HEK293T (cell line): ENCODE measurements at regions not wholly inside any gene's neighbourhood (a gene's known extent, or its start where the extent isn't known, plus 50 kb on each side); places are given as distances from the start of the nearest gene placed in this dataset.

Experiments used
- ARNT ChIP-seq: fragments of 450-650 bp; IDR thresholded peaks from 2 replicates; pipeline ENCODE4 v1.6.1; 2017; ENCODE audit warnings: mild to moderate bottlenecking
- BHLHE40 ChIP-seq: fragments of 450-650 bp; IDR thresholded peaks from 2 replicates; pipeline ENCODE4 v1.6.1; 2016; ENCODE audit warnings: mild to moderate bottlenecking, moderate library complexity, borderline replicate concordance
- CTBP1 ChIP-seq: fragments of 450-650 bp; IDR thresholded peaks from 2 replicates; pipeline ENCODE4 v1.6.1; 2016; ENCODE audit warnings: borderline replicate concordance
- ELF4 ChIP-seq: fragments of 450-650 bp; IDR thresholded peaks from 2 replicates; pipeline ENCODE4 v1.6.1; 2017; ENCODE audit warnings: antibody characterized with exemption
- FOXA1 ChIP-seq: fragments of 450-650 bp; IDR thresholded peaks from 2 replicates; pipeline ENCODE4 v1.6.1; 2016; ENCODE audit warnings: mild to moderate bottlenecking
- FOXK2 ChIP-seq: fragments of 450-650 bp; IDR thresholded peaks from 2 replicates; pipeline ENCODE4 v1.6.1; 2016; ENCODE audit warnings: mild to moderate bottlenecking
- FOXM1 ChIP-seq: fragments of 450-650 bp; IDR thresholded peaks from 2 replicates; pipeline ENCODE4 v1.6.1; 2017; ENCODE audit warnings: mild to moderate bottlenecking, borderline replicate concordance
- HDGF ChIP-seq: fragments of 450-650 bp; IDR thresholded peaks from 2 replicates; pipeline ENCODE4 v1.6.1; 2017; ENCODE audit warnings: antibody characterized with exemption, borderline replicate concordance
- NFRKB ChIP-seq: fragments of 450-650 bp; IDR thresholded peaks from 2 replicates; pipeline ENCODE4 v1.6.1; 2016; ENCODE audit warnings: mild to moderate bottlenecking, moderate library complexity
- SP1 ChIP-seq: fragments of 450-650 bp; IDR thresholded peaks from 2 replicates; pipeline ENCODE4 v1.6.1; 2017
- SUZ12 ChIP-seq: fragments of 450-650 bp; IDR thresholded peaks from 2 replicates; pipeline ENCODE4 v1.6.1; 2016; ENCODE audit warnings: mild to moderate bottlenecking
- TARDBP ChIP-seq: fragments of 450-650 bp; IDR thresholded peaks from 2 replicates; pipeline ENCODE4 v1.6.1; 2016
- ZNF384 ChIP-seq: fragments of 450-650 bp; IDR thresholded peaks from 2 replicates; pipeline ENCODE4 v1.6.1; 2016

GRCh38 chr6:139764498-139764986, 390.1 kb upstream of the CITED2 start:
- TF ChIP-seq ELF4 (no peak), FOXA1 (no peak), FOXM1 (no peak), TARDBP (no peak), SUZ12 (no peak), HDGF (no peak), BHLHE40 (no peak), FOXK2 (no peak), SP1 (no peak), CTBP1 (no peak), ARNT (no peak), NFRKB (no peak), ZNF384 (no peak)
